NCI-H82 treated with DMSO at 0.1 percent for 48 hours (cell line): ENCODE measurements at regions not wholly inside any gene's neighbourhood (a gene's known extent, or its start where the extent isn't known, plus 50 kb on each side); places are given as distances from the start of the nearest gene placed in this dataset.
A peak's percentile ranks its signal among the peaks of the same experiment; 100 is the strongest.

Source experiments
- DNase-seq: peaks from one replicate; lab custom pipeline; 2025; ENCODE audit not compliant: unreplicated experiment; lab: John Stamatoyannopoulos, UW

DNA sequence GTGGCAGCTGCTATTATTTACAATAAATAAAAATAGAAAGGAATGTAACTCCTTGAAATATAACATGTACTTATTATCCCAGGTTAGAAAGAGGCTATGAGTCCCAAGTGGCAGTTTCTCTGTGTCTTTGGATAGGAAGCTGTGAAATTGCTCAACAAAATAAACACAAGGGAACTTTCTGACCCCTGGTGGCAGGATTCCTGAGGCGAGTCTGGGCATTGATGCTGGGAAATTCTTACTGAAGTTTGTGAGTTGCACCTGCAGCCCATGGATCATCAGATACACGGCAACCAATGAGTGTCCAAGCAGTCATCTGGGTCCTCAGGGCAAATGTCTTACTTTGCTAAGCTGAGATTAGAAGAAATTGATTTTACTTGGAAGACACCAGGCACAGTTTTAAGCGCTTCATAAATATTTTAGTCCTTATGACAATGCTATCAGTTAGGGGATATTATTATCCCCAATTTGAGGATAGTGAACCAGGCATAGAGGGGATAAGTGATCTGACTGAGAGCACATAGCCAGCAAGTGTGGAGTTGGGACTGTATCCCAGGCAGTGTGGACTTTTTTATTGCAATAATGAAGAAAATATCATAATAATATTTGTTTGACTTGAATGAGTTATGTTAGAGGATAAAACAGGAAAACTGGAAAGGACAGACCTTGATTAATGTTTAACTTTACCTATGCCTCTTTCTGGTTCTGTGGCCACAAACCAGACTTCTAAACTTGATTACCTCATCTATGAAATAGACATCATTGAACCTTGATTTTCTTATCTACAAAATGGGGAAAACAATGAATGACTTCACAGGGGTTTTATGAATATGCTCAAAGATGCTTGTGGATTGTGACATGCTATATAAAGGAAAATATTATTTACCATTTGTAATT, 265.5 kb upstream of the ADAMTSL1 start:
- DNase-seq = no peak

DNA sequence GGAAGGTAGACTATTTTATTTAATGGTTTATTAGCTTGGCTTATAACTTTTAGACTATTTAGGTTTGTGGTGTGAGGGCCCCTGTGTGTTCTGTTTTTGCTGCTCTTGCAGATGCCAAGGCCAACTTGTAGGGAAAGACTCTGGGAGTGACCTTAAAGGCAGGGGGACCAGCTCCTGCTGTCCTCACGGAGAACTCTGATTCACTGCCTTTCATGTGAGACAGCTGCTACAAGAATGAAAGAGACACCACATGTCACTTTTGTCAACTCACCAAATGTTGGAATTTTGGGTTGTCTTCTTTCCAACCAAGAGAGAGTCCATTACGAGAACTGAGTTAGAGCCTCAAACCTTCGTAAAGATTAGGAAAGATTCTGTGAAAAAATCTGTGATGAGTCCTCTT, 258.3 kb upstream of the ADAMTSL1 start:
- no peak for DNase-seq

- no peak for DNase-seq
Observed at GRCh38 chr9:18216376-18216775, 257.6 kb upstream of the ADAMTSL1 start.

- no peak for DNase-seq
Observed at GRCh38 chr9:18228101-18228500, 245.9 kb upstream of the ADAMTSL1 start.

DNA sequence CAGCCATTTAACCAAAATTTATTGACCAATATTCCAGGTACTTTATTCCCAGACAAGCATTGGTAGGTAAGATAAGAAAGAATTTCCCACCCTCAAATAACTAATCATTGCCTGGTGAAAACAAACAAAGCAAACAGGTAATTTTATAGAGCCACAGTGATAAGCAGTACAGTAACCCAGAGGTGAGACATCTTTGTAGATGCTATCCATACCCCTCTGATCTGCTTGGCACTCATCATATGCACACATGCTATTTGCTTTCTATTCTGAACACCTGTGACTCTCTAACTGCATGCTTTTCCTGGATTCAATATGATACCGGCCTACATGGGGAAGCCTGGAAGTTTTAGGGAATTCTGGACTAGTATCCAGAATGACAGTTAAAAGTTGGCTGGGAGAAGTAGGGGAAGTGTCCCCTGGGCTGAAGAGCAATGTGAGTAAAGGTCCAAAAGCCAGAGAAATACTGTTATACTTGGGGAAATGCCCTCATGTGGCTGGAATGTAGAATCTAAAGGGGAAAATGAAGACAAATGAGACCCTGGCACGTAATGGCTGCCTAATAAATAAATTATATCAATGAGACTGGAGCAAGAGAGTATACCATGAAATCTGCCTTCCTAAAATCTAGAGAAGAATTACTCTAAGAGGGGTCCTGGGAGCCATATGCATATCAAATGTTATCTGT, 243.8 kb upstream of the ADAMTSL1 start:
- no peak for DNase-seq

DNA sequence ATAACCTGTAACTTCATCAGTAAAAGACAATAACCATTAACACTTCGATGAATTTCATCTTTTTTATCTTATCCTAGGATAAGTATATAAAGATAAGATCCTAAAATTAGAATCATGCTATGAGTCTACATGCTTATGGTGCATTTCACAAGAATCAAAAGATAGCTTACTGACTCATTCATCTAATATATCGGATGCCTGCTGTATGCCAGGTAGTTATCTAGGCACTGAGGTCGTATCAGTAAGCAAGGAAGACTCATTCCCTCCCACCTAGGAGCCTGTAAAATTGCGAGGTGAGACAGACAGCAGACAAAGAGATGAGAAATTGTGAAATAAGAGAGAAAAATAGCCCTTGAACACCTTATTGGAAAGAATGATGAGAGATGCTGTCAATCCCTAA, 240.6 kb upstream of the ADAMTSL1 start:
- no peak for DNase-seq

DNA sequence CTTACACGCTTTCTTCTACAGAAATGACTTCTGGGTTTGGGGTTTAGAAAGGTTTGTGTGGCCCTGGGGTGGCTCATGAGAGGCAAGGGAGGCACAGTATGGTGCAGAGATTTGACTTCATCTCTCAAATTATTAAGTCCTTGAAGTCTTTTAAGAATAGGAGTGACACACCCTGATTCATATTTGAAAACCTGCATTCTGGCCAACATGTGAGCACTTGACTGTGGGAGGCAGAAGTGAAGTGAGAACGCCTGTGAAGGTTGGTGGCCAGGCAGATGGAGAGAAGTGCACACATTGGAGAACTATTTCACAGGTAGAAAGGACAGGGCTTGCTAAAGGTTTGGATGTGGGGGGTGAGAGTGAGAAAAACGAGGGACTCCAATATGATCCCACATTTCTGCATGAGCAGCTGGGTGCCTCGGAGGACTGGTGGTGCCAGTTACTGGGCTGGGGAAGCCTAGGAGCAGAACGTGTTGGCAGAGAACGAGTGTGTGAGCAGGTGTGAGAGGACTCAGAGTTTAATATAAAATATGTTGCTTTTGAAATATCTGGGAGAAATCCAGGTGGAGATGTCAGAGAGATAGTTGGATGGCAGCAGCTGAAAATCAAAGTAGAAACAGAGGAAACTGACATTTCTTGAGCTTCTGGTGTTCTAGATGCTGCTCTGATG, 240.0 kb upstream of the ADAMTSL1 start:
- DNase-seq = no peak

DNA sequence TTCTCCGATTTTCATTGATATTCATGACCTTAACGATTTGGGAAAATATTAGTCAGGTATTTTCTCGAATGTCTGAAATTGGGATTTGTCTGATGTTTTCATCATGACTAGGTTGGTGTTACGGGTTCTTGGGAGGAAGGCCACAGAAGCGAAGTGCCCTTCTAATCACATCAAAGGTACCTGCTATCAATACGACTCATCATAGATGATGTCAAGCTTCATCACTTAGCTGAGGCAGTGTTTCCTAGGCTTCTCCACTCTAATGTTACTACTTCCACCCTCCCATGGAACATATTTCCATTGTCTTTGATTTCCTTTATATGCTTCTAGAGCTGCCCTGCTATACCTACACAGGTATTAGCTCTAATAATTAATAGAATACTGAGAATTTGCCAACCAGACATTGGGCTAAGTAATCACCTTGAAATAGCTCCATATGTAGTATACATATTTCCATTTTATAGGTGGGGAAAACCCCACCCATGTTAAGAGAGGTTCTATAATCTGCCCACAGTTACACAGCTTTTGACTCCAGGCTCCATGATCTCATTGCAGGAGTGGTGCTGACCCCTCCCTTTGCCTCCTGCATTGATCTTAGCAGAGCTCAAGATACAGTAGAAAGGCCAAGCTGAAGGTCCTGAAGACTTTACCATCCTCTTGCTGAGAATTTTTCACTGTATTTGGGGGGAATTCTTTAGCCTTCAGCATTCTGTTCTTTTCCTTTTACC, 238.6 kb upstream of the ADAMTSL1 start:
- no peak for DNase-seq

- DNase-seq = no peak
Observed at GRCh38 chr9:18236336-18236735, 237.6 kb upstream of the ADAMTSL1 start.

GRCh38 chr9:18237776-18238175, 236.2 kb upstream of the ADAMTSL1 start:
- DNase-seq = no peak

DNA sequence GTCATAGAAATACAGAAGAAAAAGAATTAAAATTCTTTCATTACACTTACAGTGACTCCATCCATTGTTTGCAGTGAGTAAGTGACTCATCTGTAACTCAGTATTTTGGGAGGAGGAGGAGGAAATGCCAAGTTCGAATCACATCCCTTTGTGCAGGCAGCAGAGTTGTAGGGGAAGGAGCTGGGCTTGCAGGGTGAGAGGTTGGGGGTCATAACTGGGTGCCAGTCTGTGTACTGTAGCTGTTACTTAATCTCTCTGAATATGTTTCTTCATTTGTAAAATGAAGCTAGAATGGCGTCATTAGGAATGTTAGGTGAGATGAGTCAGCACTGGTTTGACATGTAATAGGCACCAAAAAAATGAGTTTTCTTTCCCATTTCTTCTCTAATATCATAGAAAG, 235.7 kb upstream of the ADAMTSL1 start:
- no peak for DNase-seq

DNA sequence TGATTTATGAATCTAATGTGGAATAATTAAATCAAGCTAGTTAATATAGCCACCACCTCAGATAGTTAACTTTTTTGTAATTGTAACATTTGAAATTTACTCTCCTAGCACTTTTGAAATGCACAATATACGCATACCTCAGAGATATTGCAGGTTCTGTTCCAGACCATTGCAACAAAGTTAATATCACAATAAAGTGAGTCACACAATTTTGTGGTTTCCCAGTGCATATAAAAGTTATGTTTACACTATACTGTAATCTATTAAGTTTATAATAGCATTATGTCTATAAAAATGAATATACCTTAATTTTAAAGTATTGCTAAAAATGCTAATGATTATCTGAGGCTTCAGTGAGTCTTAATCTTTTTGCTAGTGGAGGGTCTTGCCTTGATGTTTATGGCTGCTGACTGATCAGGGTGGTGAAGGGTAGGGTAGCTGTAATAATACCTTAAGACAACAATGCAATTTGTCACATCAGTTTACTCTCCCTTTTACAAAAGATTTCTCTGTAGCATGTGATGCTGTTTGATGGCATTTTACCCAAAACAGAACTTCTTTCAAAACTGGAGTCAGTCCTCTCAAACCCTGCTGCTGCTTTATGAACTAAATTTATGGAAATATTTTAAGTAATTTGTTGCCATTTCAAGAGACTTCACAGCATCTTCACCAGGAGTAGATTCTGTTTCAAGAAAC, 235.1 kb upstream of the ADAMTSL1 start:
- DNase-seq = no peak

DNA sequence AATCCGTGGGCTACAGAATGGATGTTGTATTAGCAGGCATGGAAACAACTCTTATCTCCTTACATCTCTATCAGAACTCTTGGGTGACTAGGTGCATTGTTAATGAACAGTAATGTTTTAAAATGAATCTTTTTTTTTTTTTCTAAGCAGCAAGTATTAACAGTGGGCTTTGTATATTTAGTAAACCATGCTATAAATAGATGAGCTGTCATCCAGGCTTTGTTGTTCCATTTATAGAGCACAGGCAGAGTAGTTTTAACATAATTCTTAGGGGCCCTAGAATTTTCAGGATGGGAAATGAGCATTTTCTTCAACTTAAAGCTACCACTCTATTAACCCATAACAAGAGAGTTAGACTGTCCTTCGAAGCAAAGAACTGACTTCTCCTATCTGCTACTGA, 233.7 kb upstream of the ADAMTSL1 start:
- no peak for DNase-seq

DNA sequence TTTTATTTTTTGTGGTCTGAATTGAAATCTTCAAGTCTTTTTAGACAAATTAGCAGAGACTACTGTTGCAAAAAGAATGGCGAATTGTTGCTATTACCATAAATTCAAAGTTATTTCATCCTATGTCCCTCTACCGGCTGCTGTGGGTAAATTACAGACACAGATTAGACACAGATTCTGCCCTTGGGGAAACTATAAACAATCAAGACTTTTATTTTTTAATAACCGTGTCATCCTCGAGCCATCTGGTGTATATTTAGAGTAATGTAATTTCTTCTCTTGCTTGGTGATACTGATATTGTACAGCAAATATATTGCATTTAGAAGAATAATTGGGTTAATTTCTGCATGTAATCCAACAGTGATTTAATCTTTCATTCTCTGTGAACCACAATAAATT, 228.0 kb upstream of the ADAMTSL1 start:
- DNase-seq = no peak

DNA sequence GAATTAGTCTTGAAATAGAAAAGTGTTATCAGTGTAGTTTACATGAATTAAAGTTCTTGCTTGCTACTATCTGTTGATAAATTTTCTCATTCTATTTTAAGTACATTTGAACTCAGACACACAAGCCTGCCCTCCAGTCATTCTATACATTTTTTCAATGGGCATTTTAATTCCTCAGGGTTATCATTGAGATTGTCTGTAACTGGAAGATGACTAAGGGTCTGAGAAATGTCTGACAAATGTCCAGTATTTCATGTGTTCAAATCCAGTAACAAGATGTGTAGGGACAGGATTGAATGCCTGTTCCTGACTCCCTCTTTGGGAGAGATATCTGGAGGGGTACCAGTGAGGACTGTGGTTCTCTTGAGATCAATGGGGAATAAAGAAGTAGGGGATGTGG, 223.9 kb upstream of the ADAMTSL1 start:
- DNase-seq = no peak

DNA sequence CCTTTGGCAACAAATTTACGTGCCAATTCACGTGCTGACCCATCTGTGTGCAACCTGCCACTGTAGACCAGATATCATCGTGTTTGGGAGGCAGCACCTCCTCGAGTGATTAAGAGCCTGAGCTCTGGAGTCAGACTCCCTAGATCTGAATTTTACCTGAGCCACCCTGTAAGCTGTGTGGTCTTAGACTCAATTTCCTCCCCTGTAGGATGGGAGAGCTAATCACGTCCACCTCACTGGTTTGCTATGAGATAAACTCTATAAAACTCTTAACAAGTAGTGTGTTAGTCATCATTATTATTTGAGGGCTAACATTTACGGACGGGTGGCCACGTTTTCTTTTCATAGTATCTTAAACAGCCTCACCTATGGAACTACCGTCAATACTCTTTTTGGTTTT, 220.0 kb upstream of the ADAMTSL1 start:
- no peak for DNase-seq

DNA sequence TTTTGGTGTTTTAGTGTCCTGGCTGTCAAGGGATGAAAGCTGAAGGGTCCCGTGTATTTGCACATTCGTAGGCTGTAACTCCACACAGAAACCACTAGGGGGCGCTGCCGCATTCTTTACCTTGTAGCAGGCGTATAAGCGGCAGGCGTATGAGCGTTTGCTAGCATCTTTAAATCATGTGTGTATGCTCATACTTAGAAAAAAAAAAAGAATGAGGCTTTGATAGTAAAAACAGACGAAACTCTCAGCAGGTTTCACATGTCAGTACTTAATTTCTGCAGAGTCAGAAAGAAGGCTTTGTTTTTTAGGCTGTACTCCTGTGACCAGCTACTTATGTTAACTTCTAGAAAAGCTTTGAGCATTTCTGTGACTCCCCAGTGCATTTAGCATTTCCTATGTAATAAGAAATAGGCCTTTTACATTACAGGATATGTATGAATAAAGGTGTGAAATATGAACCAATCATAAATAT, 218.8 kb upstream of the ADAMTSL1 start:
- peak; percentile 48 for DNase-seq

GRCh38 chr9:18255747-18256146, 218.2 kb upstream of the ADAMTSL1 start:
- no peak for DNase-seq

GRCh38 chr9:18256568-18256967, 217.4 kb upstream of the ADAMTSL1 start:
- no peak for DNase-seq

- DNase-seq = no peak
Observed at GRCh38 chr9:18260521-18260920, 213.4 kb upstream of the ADAMTSL1 start.

- DNase-seq = no peak
Observed at GRCh38 chr9:18261181-18261580, 212.8 kb upstream of the ADAMTSL1 start.
